Stimulated activated effector memory CD8-positive, alpha-beta T cell treated with anti-CD3 and anti-CD28 coated beads, Interleukin-12 subunit alpha, Interleukin-12 subunit beta, amount 100 ng/mL, for 72 hours (primary cell): ENCODE measurements at regions not wholly inside any gene's neighbourhood (a gene's known extent, or its start where the extent isn't known, plus 50 kb on each side); places are given as distances from the start of the nearest gene placed in this dataset.

ENCODE experiments used
- ATAC-seq: fragments of 150-1000 bp; cut with Tn5 transposase; 2 replicates; pipeline ENCODE4 v1.10.0; 2021
- DNase-seq, 2 donors: peaks; one replicate each; pipeline ENCODE4 v3.0.0; 2021 to 2022; ENCODE audit warnings: low spot score in 2 of 2
- H3K27ac Mint-ChIP-seq: one replicate; pipeline ENCODE4 v1.8.0; 2022; ENCODE audit warnings: mild to moderate bottlenecking, mixed read lengths
- H3K36me3 Mint-ChIP-seq: one replicate; pipeline ENCODE4 v1.8.0; 2022; ENCODE audit warnings: mild to moderate bottlenecking, mixed read lengths
- H3K4me1 Mint-ChIP-seq: one replicate; pipeline ENCODE4 v1.8.0; 2022; ENCODE audit warnings: mixed read lengths
- H3K4me3 Mint-ChIP-seq: one replicate; pipeline ENCODE4 v1.8.0; 2022; ENCODE audit warnings: mild to moderate bottlenecking, mixed read lengths
- H3K9me3 Mint-ChIP-seq: one replicate; pipeline ENCODE4 v1.8.0; 2022; ENCODE audit warnings: mixed read lengths

DNA sequence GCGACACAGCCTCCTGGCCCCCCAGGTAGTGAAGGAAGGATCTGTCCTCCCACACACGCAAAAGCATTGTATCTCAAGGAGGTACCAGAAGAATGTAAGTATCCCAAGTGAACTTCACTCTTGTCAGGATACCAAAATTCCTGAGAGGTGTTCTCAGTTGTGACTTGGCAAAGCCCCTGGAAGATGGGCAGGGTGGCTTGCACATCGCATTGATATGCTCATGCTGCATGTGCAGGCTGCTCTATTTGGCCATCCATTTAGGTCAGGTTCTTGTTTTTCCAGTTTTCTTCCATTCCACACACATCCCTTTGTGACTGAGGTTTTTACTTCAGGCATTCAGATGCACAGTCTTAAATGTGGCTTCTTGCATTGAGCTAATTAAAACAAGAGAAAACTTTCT is 382.8 kb downstream of the FOXO1 start:
- H3K27ac Mint-ChIP-seq = no peak overlapping the region

DNA sequence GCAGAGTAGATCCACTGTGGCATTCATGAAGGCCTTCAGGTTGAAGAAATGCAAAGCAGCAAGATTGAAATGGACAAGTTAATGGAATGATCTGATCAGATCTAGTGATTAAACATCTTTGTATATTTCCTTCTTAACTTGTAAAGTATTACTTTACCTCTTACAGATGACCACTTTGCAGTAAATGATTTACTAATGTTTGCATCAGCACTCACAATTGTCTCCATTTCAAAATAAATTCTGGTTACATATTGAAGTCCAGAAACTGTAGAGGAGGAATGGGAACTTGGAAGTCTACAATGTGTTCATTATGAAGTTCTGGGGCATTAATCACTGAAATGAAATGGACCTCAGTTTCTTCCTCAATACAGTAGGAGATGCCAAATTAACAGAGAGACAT is 380.8 kb downstream of the FOXO1 start:
- Mint-ChIP-seq H3K36me3 (no peaks in the 10 kb centered on the region), H3K27ac (no peak overlapping the region), H3K4me3 (no peak overlapping the region), H3K4me1 (no peaks in the 10 kb centered on the region), H3K9me3 (no peaks in the 10 kb centered on the region)
- DNase-seq (no peak), ATAC-seq (no peak)

More for the DNA sequence above, 382.8 kb downstream of the FOXO1 start:
- DNase-seq (no peak), ATAC-seq (no peak)
- H3K9me3 Mint-ChIP-seq = no peaks in the 10 kb centered on the region
- no peaks in the 10 kb centered on the region for H3K4me1 Mint-ChIP-seq
- no peak overlapping the region for H3K4me3 Mint-ChIP-seq
- H3K36me3 Mint-ChIP-seq = no peaks in the 10 kb centered on the region

DNA sequence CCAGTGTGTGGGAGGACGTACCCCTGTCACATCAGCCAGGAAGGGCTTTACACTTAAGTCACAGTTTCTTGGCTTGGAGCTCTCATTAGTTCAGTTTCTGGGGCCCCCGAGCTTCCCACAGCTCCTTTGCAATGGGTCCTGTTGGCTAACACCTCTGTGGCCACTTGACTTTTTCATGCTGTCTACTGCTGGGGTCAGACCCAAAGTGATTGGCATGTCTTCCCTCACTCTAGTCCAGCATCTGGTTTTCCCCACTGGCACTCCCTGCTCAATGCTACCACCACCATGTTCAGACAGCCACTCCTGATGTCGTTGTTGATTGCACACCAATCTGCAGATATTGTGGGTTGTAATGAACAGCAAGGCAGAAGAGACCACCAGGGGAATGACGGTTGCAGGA is 379.0 kb downstream of the FOXO1 start:
- ATAC-seq (no peak), DNase-seq (no peak)
- Mint-ChIP-seq H3K36me3 (no peaks in the 10 kb centered on the region), H3K27ac (no peak overlapping the region), H3K4me1 (no peaks in the 10 kb centered on the region), H3K4me3 (no peak overlapping the region), H3K9me3 (no peaks in the 10 kb centered on the region)

DNA sequence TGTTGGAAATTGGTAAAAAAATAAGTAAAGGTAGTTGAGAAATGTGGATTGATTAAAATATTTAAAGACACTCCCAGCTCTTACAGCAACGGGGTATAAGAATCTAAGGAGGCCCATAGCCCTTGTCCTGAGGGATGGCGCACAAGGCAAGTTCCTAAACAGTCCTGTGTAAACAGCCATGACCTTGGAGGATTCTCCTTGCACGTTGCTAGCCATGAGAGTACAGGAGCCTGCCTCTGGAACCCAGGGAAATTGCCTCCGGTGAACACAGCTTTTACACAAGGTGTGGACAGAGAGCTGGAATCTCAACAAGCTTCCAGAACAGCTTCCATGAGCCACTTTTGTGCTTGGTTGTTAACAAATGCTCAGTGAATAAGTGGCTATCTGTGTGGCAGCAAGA is 378.2 kb downstream of the FOXO1 start:
- no peak overlapping the region for H3K27ac Mint-ChIP-seq
- no peak for DNase-seq

DNA sequence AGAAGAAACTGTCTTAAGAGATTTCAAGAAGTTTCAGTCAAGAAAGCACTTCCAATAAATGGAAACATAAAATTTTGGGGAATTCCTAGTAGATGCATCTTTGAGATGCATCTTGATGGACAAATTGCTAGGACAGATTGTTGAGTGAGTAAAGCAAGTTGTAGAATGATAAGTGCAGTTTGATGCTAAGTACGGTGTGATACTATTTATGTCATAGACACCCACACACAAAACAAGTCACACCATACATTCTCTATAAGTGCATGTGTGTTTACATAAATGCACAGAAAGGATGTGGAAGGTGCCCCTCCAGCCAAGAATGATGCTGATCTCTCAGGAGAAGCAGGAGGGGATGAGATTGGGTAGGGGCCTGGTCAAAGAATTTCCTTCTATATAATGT is 375.7 kb downstream of the FOXO1 start:
- no peak overlapping the region for H3K4me3 Mint-ChIP-seq
- H3K36me3 Mint-ChIP-seq = no peaks in the 10 kb centered on the region
- H3K4me1 Mint-ChIP-seq = no peaks in the 10 kb centered on the region
- H3K9me3 Mint-ChIP-seq = peaks cover under 1% of the 10 kb centered on the region
- DNase-seq (no peak), ATAC-seq (no peak)
- no peak overlapping the region for H3K27ac Mint-ChIP-seq

More for the DNA sequence above, 378.2 kb downstream of the FOXO1 start:
- Mint-ChIP-seq H3K4me3 (no peak overlapping the region), H3K36me3 (no peaks in the 10 kb centered on the region), H3K4me1 (no peaks in the 10 kb centered on the region), H3K9me3 (no peaks in the 10 kb centered on the region)
- no peak for ATAC-seq

DNA sequence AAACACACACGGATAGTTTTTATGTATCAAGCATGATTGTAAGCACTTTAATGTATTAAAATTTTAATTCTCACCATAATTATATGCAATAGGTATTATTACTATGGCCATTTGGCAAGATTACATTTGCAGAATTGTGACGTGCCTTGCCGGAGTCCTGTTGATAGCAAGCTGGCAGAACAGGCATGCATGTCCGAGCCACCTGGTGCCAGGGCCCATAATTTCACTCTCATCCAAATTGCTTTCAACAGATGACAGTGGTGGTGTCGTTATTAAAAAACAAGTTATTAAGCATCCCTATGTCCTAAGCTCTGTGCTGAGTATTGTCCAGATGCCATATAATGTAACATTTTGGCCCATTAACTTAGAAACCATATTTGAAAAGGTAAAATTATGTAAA is 374.3 kb downstream of the FOXO1 start:
- H3K36me3 Mint-ChIP-seq = no peaks in the 10 kb centered on the region
- DNase-seq (no peak), ATAC-seq (no peak)
- H3K27ac Mint-ChIP-seq = no peak overlapping the region
- H3K9me3 Mint-ChIP-seq = peaks cover 5% of the 10 kb centered on the region
- no peaks in the 10 kb centered on the region for H3K4me1 Mint-ChIP-seq
- H3K4me3 Mint-ChIP-seq = no peak overlapping the region

DNA sequence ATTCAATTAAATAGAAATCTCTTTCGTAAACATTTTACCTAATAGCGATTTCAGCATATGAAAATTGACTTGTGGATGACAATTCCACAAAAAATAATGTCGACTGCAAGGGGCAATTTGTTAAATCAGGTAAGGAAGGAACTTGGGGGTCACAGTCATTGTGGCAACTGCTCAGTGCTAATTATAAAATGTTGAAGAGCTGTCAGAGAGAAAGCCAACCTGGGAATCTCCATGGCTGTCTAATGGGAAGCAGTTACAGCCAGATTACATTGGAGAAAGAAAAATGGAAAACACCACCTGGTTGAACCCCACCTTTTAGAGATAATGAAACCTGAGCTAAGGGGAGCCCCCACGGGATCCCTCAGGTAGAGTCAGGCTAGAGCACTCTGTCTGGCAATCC is 373.9 kb downstream of the FOXO1 start:
- H3K36me3 Mint-ChIP-seq = no peaks in the 10 kb centered on the region
- DNase-seq (no peak), ATAC-seq (no peak)
- H3K27ac Mint-ChIP-seq = no peak overlapping the region
- peaks cover 5% of the 10 kb centered on the region for H3K9me3 Mint-ChIP-seq
- no peaks in the 10 kb centered on the region for H3K4me1 Mint-ChIP-seq
- no peak overlapping the region for H3K4me3 Mint-ChIP-seq

DNA sequence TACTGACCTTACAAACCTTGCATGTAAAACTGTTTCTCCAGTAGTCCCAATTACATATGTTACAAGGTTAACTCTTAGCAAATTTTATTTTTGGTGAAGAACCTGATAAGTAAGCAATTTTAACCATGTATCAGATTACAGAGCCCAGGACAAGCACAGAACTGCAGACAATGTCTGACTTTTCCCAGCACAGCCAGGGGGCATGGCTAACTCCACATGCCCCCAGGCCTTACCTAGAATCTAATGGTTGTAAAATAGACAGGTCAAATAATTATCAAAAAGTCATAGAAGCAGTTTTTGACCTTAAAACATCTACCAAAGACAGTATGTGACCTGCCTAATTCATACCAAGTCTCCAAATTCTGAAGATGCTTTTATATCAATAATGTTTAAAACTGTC is 364.1 kb downstream of the FOXO1 start:
- DNase-seq (no peak), ATAC-seq (no peak)
- H3K36me3 Mint-ChIP-seq = no peaks in the 10 kb centered on the region
- H3K27ac Mint-ChIP-seq = no peak overlapping the region
- peaks cover 12% of the 10 kb centered on the region for H3K9me3 Mint-ChIP-seq
- H3K4me3 Mint-ChIP-seq = no peak overlapping the region
- peaks cover 16% of the 10 kb centered on the region for H3K4me1 Mint-ChIP-seq

DNA sequence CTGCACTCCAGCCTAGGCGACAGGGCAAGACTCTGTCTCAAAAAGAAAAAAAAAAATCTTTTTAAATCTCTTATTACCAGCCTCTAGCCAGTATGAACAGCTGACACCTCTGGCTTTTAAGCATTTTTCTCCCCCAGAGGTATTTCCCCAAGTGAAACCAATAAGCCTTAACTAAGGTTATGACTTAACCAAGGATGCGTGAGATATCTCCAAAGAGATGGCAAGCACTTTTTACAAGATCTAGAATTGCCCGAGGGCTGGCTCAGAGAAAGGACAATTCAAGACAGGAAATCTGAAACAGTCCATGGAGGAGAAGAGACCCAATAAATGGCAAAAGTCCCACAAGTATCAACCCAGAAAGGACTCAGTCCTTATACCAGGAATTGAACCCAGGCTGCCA is 362.1 kb downstream of the FOXO1 start:
- Mint-ChIP-seq H3K27ac (no peak overlapping the region), H3K36me3 (no peaks in the 10 kb centered on the region), H3K4me3 (no peak overlapping the region), H3K4me1 (peaks cover 22% of the 10 kb centered on the region), H3K9me3 (peaks cover 9% of the 10 kb centered on the region)
- DNase-seq = no peak
- no peak for ATAC-seq

DNA sequence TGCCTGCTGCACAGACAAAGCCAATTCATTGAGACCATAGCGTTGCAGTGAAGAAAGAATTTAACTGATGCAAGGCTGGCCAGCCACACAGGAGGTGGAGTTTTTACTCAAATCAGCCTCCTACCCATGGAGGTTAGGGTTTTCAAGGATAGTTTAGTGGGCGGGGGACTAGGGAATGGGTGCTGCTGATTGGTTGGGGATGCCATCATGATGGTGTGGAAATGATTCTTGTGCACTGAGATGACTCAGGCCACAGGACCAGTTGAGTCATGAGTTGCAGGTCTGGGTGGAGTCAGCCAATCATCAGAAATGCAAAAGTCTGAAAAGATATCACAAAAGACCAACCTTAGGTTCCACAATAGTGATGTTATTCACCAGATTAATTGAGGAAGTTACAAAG is 359.6 kb downstream of the FOXO1 start:
- no peaks in the 10 kb centered on the region for H3K36me3 Mint-ChIP-seq
- no peak overlapping the region for H3K4me3 Mint-ChIP-seq
- H3K4me1 Mint-ChIP-seq = peaks cover 22% of the 10 kb centered on the region
- DNase-seq = peak in 1 of 2 donors; percentile 67
- ATAC-seq = peak; percentile 97
- H3K9me3 Mint-ChIP-seq = peaks cover 6% of the 10 kb centered on the region
- no peak overlapping the region for H3K27ac Mint-ChIP-seq

DNA sequence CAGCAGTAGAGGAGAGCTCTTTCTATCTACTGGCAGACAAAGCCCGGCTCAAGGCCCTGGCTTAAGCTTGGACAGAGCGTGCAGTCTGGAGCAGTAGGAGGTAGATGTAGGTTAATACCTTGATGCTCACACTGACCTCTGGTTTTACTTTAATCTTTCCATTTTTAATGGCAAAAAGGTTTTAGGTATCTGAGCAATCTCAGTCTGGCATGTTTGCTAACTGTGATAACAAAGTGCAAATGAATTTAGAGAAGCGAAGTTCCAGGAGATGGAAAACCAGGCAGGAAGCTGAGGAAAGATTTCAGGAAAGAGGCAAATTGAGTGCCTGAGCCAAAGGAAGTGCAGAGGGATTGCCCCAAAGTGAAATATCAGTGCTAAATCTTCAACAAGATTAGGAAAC is 356.6 kb downstream of the FOXO1 start:
- Mint-ChIP-seq H3K9me3 (peaks cover 6% of the 10 kb centered on the region), H3K27ac (no peak overlapping the region), H3K4me1 (peaks cover 36% of the 10 kb centered on the region), H3K36me3 (no peaks in the 10 kb centered on the region), H3K4me3 (no peak overlapping the region)
- DNase-seq = no peak
- no peak for ATAC-seq

DNA sequence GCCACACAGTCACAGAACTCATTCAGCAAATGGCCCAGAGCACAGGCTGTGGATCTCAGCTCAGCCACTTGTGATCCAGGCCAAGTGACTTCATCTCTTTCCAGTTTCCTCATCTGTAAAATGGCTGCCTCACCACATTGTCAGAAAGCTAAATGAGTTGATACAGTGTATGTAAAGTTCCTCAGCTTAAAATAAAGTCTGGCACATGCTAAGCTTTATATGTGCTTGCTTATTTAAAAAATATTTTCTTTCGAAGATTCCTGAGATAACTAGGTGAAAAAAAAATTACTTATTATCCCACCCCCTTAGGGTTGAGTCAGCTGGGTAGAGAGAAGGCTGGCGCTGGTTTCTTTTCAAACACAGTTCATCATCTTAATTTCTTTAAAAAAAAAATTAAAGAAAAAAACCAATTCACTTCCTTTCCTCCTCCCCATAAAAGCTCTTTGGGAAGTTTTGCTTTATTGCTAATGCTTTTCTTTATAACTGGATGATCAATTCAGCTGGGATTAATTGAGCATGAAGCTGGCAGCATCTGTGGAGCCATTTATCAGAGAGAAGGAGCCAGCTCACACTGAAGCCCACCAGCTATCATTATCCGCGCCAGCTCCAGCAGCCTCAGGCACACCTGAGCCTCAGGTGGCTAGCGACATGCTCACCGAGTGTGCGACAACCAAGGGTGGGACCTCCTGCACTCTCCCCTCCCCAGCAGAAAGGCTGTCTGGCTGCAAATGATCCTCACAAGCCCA is 354.9 kb downstream of the FOXO1 start:
- no peak overlapping the region for H3K4me3 Mint-ChIP-seq
- H3K4me1 Mint-ChIP-seq = peaks cover 45% of the 10 kb centered on the region
- no peaks in the 10 kb centered on the region for H3K9me3 Mint-ChIP-seq
- ATAC-seq = no peak
- no peak overlapping the region for H3K27ac Mint-ChIP-seq
- H3K36me3 Mint-ChIP-seq = no peaks in the 10 kb centered on the region
- DNase-seq = no peak

DNA sequence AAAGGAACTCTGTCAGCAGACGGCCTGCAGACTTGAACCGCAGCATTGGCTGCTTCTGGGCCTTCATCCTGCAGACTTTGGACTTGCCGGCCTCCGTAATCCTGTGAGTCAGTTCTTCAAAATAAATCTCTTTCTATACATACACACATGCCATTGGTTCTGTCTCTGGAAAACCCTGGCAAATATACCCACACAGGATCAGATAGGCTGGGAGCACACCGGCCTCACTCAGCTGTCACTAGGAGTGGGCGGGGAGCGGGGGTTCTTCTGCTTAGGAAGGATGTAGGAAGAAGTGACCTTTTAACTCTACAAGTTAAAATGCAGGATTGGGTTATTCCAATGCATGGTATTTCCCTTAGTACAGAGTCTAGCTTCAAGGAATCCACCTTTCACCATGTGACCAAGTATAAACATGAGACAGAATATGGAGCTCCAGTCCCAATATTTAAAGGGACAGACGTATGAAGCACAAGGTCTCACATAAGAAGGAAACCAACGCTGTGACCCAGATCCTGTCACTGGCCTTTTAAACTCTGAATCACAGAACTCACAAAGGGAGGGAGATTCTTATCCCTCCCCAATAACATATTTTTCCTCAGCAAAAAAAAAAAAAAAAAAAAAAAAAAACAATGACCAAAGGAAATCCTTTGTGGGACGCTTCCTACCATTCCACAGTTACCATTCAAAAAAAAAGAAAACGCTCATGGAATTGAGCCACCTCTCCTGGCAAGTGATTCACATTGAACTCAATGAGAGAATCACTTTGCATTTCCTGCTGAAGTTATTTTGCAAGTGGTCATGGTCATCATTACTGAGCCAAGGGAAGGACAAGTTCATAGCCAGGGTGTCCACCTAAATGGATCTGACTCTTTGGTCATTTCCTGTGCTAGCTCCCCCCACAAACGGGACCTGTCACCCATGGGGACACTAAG is 352.9 kb downstream of the FOXO1 start:
- Mint-ChIP-seq H3K27ac (no peak overlapping the region), H3K36me3 (no peaks in the 10 kb centered on the region), H3K9me3 (no peaks in the 10 kb centered on the region), H3K4me1 (peaks cover 48% of the 10 kb centered on the region), H3K4me3 (no peak overlapping the region)
- no peak for ATAC-seq
- no peak for DNase-seq

DNA sequence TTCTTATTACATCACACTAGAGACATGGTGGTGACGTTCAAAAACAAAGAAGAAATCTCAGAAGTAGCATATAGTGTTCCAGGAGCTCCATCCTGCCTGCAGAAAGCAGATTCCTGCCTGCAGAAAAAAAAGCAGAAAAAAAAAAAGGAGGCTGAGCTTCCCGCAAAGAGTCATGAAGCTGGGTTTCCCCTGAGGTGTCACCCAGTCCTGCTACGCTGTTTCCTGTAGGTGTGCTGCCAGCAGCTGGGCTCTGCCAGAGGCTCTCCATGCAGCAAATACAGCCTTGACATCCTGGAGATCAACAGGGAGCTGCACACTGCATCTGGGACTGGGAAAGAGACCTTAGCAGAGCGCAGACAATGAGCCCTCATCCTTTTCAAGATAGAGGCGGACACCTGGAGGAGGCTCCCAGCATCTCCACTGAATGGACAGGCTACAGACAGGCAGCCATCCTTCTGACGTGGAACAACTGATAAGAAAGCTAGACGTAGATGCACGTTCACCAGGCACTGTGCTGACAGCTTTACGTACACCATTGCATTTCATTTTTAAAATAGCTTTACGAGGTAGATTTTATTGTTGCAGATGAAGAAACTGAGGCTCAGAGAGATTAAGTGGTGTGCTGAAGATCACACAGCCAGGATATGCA is 350.9 kb downstream of the FOXO1 start:
- Mint-ChIP-seq H3K36me3 (no peaks in the 10 kb centered on the region), H3K4me1 (peaks cover 61% of the 10 kb centered on the region), H3K27ac (peak overlapping the region; percentile 58), H3K4me3 (peak overlapping the region; percentile 51), H3K9me3 (no peaks in the 10 kb centered on the region)
- DNase-seq = peak in 1 of 2 donors; percentile 57
- peak; percentile 88 for ATAC-seq

DNA sequence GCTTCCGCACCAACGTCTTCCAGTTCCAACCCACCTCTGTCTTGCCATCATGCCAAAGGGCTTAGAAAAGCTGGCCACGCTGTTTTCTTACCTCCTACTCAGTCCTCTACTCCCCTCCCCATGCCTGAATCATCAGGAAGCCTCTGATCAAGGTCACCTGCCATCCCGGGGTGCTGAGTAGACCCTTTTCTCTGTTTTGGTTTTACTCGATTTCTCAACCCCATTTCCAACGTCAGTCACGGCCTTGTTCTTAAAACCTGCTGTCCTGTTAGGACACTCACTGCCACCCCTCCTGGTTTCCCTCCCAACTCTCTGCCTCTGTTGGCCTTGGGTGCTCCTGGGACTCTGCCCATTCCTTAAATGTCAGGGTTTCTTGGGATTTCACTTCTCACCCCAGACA is 350.1 kb downstream of the FOXO1 start:
- DNase-seq (no peak), ATAC-seq (peak; percentile 73)
- no peaks in the 10 kb centered on the region for H3K9me3 Mint-ChIP-seq
- peak overlapping the region; percentile 51 for H3K4me3 Mint-ChIP-seq
- peak overlapping the region; percentile 5 for H3K27ac Mint-ChIP-seq
- H3K36me3 Mint-ChIP-seq = no peaks in the 10 kb centered on the region
- peaks cover 62% of the 10 kb centered on the region for H3K4me1 Mint-ChIP-seq
